GM18868 (cell line): ENCODE measurements at regions not wholly inside any gene's neighbourhood (a gene's known extent, or its start where the extent isn't known, plus 50 kb on each side); places are given as distances from the start of the nearest gene placed in this dataset.

ENCODE experiments used
- ATAC-seq: cut with Tn5 transposase; IDR thresholded peaks from one replicate; pipeline ENCODE4 v1.9.1; 2021; ENCODE audit warnings: mild to moderate bottlenecking, moderate library complexity; ENCODE audit not compliant: unreplicated experiment

DNA sequence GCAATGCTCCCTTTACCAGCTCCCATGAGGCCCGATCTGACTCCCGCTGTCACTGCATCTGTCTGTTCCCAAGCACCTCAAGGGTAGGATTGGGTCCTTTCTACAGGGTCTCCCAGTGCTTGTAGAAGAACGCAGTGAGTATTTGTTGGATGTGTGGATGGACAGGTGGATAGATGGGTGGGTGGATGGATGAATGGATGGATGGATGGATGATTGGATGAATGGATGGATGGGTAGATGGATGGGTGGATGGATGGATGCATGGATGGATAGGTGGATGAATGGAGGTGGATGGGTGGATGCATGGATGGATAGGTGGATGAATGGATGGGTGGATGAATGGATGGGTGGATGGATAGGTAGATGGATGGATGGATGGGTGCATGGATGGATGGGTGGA is 91.6 kb downstream of the HS1BP3 start:
- ATAC-seq = no peak

DNA sequence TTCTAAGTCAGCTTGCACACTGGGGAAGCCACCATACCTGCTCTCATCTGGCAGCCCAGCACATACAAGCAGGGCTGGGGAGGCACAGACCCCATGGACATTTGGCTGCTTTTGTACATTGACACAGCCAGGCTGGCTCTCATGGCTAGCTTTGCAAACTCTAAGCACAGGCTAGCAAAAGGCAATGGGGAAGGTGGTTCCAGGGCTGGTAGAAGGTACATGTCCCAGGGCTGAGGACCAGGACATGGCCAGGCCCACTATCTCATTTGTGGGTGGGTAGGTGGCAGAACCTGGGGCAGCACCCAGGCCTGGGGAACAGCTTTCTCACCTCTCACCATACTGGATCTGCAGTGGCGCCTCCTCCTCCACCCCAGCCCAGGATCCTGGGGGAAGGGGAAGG is 90.9 kb downstream of the HS1BP3 start:
- no peak for ATAC-seq

DNA sequence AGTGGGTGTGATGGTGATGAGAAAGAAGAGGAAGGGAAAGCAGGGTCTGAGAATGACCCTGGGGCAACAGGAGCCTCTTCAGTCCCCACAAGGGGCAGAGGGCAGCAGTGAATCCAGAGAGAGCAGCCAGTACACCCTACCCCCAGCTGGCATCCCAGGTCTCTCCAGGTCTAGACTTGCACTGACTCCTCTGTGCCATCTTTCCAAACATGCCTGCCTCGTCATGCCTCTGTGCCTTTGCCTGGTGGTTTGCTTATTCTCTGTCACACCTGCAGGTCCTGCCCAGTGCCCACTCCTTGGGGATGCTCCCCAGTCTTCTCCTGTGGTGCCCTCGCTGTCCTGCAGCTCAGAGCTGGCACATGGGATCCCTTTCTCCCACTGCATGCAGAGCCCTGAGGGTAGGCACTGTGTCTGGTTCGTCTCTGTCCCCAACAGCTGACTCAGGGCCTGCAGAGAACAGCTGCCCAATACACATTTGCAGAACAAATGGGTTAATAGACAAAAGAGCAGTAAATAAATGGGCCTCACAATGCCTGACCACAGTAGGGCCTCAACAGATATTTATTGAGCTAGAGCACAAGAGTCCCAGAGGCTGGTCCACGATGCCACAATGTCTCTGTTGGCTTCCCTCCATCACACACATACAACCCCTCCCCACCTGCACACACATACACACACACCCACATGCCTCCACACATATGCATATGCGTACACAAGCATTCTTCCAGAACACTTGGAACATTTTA is 89.8 kb downstream of the HS1BP3 start:
- ATAC-seq = no peak

DNA sequence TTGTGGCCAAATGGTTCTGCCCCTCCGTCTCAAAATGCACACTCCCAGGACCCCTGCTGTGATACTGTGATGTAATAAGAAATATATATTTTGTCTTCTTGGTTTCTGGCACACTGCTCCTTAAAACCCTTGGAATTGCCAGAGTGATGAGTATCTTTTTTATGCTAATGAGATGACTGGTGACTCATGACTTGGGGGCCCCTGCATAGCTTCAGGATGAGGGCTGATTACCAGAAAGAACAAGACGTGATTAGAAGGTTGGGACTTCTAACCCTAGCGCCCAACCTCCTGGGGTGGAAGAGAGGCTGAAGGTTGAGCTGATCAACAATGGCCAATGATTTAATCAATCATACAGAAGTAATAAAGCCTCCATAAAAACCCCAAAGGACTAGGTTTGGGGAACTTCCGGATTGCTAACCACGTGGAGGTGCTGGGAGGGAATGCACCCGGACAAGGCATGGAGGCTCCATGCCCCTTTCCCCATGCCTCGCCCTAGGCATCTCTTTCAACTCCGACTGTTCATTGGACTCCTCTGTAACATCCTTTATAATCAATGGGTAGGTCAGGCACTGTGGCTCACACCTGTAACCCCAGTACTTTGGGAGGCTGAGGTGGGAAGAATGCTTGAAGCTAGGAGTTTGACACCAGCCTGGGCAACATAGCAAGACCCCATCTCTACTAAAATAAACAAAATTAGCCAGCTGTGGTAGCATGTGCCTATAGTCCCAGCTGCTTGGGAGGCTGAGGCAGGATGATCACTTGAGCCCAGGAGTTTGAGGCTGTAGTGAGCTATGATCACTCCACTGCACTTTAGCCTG is 89.1 kb downstream of the HS1BP3 start:
- no peak for ATAC-seq

DNA sequence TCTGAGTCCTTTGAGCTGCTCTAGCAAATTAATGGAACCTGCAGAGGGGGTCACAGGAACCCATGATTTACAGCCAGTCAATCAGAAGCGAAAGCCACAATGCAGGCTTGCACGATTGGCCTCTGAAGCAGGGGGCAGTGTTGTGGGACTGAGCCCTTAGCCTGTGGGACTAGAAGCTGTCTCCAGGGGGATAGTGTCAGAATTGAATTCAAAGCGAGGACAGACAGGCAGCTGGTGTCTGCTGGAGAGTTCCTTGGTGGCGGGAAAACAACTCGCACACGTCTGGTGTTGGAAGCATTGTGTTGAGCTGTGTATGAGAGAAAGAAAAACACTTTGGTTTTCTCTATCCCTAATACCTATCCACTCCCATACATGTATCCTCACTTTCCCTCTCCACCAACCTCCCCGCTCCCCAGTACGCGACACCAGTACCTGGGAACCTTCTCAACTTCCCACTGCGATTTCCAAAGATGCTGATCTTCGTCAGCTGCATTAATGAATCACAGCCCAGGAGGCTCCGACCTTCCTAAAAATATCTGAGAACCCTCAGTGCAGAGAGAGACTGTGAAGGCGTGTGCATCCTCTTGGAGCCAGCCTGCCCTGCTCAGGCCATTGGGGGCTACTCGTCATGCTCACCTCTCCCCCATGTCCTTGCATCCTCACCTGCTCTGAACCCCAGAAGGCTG is 88.2 kb downstream of the HS1BP3 start:
- no peak for ATAC-seq

DNA sequence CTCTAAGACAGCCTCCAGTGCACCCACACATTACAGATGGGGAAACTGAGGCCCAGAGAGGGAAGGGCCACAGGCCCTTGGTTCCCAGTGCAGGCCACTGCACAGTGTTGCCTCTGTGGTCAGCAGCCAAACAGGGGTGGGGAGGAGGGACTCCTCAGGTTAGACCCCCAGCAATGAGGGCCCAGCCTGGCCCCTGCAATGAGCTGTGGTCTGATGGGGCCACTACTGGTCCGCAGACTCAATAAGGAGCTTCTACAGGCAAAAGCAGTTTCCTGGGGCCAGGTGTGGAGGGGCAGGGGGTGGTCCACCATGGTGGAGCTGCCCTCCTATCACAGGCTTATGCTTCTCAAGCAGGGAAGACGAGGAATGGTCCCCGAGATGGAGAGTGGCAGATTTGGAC is 87.6 kb downstream of the HS1BP3 start:
- ATAC-seq = no peak

DNA sequence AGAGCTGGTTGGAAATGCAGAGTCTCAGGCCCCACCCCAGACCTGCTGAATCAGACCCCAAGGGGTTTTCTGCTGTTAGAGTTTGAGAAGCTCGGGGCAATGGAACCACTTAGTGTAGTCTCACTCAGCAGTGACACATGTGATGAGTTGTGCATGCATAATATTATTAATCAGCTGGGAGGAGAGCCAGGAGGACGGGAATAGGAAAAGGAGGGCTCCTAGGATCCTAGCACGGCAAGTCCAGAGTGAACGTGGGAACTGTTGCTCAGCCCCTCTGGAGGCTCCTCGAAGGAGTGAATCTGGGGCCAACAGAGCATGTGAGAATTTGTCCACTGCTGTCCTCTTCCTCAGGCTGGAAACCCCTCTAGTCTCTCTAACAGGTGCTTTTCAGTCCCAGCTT is 87.1 kb downstream of the HS1BP3 start:
- ATAC-seq = no peak

DNA sequence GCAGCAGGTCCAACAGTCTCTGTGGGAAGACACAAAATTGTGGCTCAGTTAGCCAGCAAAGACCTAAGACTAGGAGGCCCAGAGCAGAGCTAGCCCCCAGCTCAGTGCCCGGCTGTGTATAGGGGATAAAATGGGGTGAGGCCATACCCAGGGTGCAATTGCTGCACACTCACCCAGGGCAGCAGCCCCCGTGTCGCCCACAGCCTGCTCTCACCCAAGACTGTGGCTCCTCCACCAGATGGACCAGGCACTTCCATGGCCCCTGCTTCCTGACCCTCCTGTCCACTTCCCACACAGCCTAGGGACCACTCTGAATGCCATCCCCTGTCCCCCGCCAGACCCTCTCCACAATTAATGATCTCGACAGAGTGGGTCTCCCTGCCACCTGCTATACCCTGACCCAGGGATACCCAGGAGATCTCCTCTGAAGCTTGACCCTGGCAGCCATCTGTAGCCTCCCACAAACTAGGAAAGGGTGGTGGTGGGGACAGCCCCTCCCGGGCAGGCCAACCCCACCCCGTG is 85.7 kb downstream of the HS1BP3 start:
- ATAC-seq = no peak

DNA sequence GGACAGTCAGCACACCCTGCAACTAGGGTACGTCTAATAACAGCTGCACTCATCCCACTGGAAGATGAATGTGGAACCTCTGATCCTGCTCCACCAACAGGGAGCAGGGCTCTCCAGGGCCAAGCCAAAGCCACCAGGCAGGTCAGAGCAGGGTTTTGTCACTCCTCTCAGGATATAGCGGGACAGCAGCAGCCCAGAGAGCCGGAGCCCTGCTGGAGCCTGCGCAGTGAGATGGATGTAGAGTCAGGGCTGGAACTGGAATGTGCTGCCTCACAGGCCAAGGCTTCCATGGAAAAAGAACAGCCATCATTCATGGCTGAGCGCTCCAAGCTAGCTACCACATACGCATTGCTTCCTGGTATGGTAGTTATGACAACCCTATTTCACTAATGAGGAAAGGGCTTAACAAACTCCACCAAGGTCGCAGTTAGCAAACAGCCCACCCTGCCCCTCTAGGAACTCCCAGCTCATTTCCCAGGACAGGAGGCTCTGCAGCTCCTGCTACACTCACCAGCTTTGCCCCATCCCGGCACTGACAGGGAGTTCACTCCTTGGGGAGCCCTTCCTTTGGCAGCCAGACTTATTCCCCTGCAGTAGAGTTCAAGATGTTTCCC is 85.2 kb downstream of the HS1BP3 start:
- ATAC-seq = no peak

DNA sequence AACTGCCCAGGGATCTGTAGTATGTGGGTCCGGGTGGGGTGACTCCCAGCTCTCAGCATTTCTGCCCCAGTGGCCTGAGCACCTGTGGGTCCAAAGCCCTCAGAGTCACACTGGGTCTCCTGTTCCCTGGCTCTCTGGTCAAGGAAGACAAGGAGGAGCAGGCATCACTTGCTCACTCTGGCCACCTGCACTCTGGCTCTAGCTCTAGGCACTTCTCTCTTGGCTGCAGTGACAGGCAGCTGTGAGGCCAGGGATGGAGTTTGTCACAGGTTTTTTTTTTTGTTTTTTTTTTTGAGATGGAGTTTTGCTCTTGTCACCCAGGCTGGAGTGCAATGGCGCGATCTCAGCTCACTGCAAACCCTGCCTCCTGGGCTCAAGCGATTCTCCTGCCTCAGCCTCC is 84.6 kb downstream of the HS1BP3 start:
- ATAC-seq = no peak

DNA sequence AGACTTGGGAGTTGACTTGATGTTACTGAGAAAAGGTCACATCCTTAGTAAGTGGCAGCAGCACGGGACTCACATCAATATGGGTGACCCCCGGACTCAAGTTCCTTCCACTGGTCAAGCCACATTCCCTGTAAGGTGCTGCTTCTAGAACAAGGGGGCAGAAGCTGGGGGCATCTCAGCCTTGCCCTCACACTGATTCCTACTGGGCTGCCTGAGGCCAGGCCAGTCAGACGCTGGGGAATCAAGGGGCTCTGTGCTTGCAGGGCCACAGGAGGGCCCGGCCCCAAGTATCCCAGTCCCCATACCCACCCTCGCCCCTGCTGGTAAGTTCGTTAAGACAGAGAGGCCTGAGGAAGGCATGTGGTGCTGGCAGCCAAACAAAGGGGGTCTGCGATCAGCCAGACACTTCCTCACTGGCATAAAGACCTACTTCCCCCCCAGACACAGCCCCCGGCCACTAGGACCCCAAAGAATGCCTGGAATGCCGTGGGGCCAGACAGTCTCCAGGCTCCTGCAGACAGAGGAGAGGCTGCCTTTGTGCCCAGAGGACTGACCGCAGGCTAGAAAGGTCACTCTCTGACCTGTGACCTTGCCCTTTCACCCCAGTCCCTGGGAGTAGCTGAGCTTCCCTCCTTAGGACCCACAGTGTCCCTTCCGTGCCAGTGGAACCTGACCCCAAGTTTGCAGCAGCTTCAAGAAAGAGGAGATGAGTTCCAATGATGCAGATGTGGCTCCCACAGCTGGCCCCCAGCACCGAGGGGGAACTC is 83.6 kb downstream of the HS1BP3 start:
- no peak for ATAC-seq
